ENCODE measurements at regions not wholly inside any gene's neighbourhood (a gene's known extent, or its start where the extent isn't known, plus 50 kb on each side); places are given as distances from the start of the nearest gene placed in this dataset.

GRCh38 chr4:125940426-125940825, 625.7 kb downstream of the FAT4 start:
- no peak for DNase-seq (ENCODE audit: low read depth)

- DNase-seq (ENCODE audit: low read depth), result no peak
Observed at GRCh38 chr4:125944966-125945365, 630.2 kb downstream of the FAT4 start.

- no peak for DNase-seq (ENCODE audit: low read depth)
Observed at GRCh38 chr4:125948021-125948420, 633.3 kb downstream of the FAT4 start.

GRCh38 chr4:125951261-125951887, 636.6 kb downstream of the FAT4 start:
- DNase-seq (ENCODE audit: low read depth), result no peak

GRCh38 chr4:125952631-125953030, 637.9 kb downstream of the FAT4 start:
- DNase-seq (ENCODE audit: low read depth), result no peak

GRCh38 chr4:125956276-125956675, 641.5 kb downstream of the FAT4 start:
- no peak for DNase-seq (ENCODE audit: low read depth)

GRCh38 chr4:125958519-125958918, 643.8 kb downstream of the FAT4 start:
- no peak for DNase-seq (ENCODE audit: low read depth)

- DNase-seq (ENCODE audit: low read depth), result no peak
Observed at GRCh38 chr4:125961626-125962025, 646.9 kb downstream of the FAT4 start.

GRCh38 chr4:125975861-125976397, 661.2 kb downstream of the FAT4 start:
- DNase-seq (ENCODE audit: low read depth), result no peak

GRCh38 chr4:125979950-125980349, 665.2 kb downstream of the FAT4 start:
- no peak for DNase-seq (ENCODE audit: low read depth)

GRCh38 chr4:125983168-125983567, 668.4 kb downstream of the FAT4 start:
- no peak for DNase-seq (ENCODE audit: low read depth)

- peak; percentile 53 for DNase-seq (ENCODE audit: low read depth)
Observed at GRCh38 chr4:125985856-125986255, 671.1 kb downstream of the FAT4 start.

- DNase-seq (ENCODE audit: low read depth), result no peak
Observed at GRCh38 chr4:125986307-125986706, 671.6 kb downstream of the FAT4 start.

GRCh38 chr4:125988464-125988863, 673.7 kb downstream of the FAT4 start:
- DNase-seq (ENCODE audit: low read depth), result no peak

- no peak for DNase-seq (ENCODE audit: low read depth)
Observed at GRCh38 chr4:125991398-125991797, 676.6 kb downstream of the FAT4 start.

- no peak for DNase-seq (ENCODE audit: low read depth)
Observed at GRCh38 chr4:125992891-125993290, 678.1 kb downstream of the FAT4 start.

- no peak for DNase-seq (ENCODE audit: low read depth)
Observed at GRCh38 chr4:125994024-125994423, 679.3 kb downstream of the FAT4 start.

- no peak for DNase-seq (ENCODE audit: low read depth)
Observed at GRCh38 chr4:125994430-125994829, 679.7 kb downstream of the FAT4 start.

- DNase-seq (ENCODE audit: low read depth), result peak; percentile 47
Observed at GRCh38 chr4:126004941-126005340, 690.2 kb downstream of the FAT4 start.

GRCh38 chr4:126007142-126007541, 692.4 kb downstream of the FAT4 start:
- no peak for DNase-seq (ENCODE audit: low read depth)

- DNase-seq (ENCODE audit: low read depth), result no peak
Observed at GRCh38 chr4:126012691-126013290, 698.0 kb downstream of the FAT4 start.

GRCh38 chr4:126018274-126018673, 703.5 kb downstream of the FAT4 start:
- DNase-seq (ENCODE audit: low read depth), result no peak

- DNase-seq (ENCODE audit: low read depth), result no peak
Observed at GRCh38 chr4:126023896-126024295, 709.1 kb downstream of the FAT4 start.

GRCh38 chr4:126027601-126028000, 712.8 kb downstream of the FAT4 start:
- DNase-seq (ENCODE audit: low read depth), result no peak
